ENCODE measurements at regions not wholly inside any gene's neighbourhood (a gene's known extent, or its start where the extent isn't known, plus 50 kb on each side); places are given as distances from the start of the nearest gene placed in this dataset.

DNA sequence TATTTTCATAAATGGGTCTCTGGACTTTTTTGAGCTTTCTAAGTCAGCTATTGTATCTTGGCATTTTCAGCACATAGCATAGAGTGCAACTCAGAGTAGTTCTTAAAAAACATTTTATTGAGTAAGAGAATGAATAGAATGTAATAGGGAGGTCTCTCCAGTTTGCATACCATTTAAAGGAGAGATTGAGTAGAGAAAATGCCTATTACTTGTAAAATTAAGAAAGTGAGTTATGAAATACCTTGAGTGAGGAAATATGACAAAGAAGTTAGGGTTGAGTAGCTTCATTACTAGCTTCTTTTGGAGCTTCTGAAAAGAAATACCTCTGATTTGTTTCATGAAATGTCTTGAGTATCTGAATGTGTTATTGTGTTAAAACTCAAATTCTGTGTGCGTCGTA is 140.0 kb downstream of the AASDHPPT start:
- DNase-seq = no peak

- no peak for DNase-seq
Observed at GRCh38 chr11:106218106-106218505, 140.6 kb downstream of the AASDHPPT start.

DNA sequence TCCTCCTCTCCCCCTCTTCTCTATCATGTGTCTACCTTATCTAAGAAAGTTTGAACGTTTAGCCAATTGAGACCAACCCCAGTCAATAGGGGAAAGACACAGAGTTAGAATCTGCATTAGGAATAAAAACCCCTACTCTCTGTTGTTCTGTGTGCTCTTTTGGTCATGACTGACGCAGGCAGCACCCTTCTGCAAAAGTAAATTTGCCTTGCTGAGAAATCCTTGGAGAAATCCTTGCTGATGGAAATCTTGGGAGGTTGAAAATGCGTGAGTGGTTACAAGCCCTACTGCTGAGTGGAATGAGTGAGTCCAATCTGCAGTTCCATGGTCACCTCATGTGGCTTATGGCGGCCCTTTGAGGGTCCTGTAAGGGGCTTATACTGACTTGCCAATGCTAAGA is 145.2 kb downstream of the AASDHPPT start:
- DNase-seq = no peak

- DNase-seq = no peak
Observed at GRCh38 chr11:106224172-106224571, 146.7 kb downstream of the AASDHPPT start.

DNA sequence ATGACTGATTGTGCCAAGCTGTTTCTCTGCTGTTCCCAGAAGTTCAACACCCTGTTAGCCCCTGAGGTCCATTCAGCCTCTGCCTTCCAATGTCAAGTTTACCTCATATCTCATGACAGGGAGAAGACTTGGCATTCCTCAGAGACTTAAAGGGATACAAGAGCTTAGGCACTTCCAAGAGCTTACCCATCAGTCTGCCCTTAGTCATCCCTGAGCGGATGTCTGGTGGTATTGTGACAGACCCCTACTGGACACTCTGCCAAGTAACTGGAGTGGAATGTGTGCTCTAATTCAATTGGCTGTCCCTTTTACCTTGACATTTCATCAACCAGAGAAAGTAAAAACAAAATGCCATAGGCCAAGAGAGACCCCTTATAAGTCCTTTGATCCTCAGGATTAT is 151.5 kb downstream of the AASDHPPT start:
- no peak for DNase-seq

- DNase-seq = peak; percentile 39
Observed at GRCh38 chr11:106231591-106231990, 154.1 kb downstream of the AASDHPPT start.

DNA sequence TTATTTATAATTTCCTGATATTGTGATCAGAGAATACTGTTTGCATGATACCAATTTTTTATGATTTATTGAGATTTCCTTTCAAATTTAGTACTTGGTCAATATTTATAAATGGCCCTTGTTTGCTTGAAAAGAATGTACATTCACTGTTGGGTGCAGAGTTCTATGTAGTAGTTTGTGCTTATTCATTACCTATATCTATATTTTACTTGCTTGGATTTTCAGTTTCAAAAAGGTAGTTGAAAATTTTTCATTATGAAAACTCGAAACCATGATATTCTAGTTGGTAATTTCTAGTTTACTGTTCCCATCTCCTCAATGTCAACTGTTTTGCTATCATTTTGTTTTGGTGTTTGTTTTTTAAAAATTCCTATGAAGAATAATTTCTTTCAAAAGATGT is 155.7 kb downstream of the AASDHPPT start:
- DNase-seq = no peak

GRCh38 chr11:106234794-106235193 is 157.3 kb downstream of the AASDHPPT start:
- DNase-seq = no peak

GRCh38 chr11:106236295-106236694 is 158.8 kb downstream of the AASDHPPT start:
- no peak for DNase-seq

DNA sequence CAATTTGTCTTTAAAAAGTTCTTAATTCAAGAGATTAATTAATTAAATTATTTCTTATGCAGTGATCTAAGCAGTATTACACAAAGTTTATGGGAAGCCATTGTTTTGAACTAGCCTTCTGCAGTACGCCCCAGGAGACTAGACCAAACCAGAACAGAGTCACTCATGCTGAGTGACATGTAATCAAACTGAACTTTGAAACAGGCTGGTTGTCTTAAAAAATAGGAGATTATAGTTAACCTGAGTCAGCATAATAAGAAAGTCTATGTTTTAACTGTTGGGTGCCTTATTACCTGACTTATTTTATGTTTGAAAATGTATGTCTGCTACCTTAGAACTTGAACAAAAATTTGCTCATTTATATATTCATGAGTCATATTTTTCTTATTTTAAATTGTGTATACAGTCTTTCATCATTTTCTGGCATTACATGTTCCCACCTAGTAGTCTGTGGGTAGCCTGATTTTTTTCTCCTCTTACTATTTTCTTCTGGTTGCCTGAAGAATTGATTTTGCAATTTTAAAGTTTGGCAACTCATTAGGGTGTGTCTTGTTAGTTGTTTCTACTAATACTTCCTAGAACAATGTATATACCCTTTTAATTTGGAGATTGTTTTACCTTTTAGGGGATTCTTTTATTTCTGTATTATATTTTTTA is 161.4 kb downstream of the AASDHPPT start:
- DNase-seq = peak; percentile 24

- DNase-seq = no peak
Observed at GRCh38 chr11:106241601-106242257, 164.3 kb downstream of the AASDHPPT start.

DNA sequence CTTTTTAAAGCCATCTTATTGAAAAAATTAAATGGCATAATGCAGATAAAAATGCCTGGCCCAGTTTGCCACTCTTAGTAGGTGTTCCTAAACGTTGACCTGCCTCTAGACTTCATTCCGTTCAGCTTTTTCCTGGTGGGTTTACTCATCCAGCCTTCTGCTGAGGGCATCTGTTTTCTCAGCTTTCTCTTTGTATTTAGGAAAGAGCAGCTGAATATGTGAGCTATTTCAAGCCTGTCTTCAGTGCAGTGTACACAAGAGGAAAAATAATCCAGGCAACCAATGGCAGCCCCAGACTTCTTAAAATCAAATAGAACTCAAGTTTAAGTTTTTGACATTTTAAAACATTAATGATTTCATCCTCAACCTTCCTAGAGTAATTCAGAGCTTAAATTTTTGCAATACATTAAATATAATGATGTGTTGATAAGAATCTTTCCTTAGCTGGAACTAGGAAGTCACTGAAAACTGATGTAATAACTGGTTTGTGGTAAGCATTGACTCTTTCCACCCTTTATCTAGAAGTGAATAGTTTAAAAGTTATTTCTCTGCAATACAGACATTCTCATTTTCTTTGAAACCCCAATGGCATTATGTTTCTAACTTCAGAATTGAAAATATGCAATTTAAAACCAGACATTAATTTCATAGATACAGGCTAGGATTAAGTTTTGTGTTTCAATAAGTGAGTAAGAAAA is 165.4 kb downstream of the AASDHPPT start:
- DNase-seq = peak; percentile 69

DNA sequence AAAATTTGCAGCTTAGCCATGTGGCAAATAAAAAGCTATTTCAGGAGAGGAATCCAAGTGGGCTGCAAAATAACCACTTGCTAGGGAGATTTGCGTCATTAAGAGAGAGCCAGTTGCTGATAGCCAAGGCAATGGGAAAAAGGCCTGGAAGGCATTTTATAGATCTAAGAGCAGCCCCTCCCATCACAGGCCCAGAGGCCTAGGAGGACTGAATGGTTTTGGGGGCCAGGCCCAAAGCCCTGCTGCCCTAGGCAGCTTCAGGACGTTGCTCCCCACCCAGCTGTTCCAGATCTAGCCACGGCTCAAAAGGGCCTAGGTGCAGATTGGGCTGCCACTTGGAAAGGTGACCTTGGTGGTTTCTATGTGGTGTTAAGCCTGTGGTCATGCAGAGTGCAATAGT is 169.0 kb downstream of the AASDHPPT start:
- DNase-seq = no peak

DNA sequence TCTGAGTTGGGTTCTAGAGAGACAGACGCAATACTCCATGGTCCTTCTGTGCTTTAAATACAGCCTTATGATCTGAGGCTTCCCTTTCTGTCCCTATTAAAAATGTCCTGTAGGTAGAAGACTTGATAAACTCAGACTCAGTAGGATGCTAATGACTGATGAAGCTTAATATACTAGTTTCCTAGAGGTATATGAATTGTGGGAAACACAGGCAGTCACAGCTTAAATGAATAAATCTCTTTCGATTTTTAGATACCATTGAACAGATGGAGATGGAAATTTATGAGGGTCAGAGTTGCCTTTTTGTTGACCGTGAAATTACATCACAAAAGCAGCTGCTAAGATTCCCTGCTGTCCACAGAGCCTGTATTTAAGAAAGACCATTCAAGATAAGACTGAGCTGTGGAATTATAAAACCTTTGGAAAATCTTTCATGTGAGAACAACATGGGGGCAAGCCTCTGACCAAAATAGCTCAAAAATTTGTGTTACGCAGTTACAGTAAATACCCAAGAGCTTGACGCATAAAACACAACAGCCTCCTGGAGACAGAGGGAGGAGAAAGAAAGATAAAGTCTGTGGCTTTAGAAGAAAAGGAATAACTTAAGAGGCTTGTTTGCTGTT is 172.3 kb downstream of the AASDHPPT start:
- DNase-seq = peak; percentile 58

DNA sequence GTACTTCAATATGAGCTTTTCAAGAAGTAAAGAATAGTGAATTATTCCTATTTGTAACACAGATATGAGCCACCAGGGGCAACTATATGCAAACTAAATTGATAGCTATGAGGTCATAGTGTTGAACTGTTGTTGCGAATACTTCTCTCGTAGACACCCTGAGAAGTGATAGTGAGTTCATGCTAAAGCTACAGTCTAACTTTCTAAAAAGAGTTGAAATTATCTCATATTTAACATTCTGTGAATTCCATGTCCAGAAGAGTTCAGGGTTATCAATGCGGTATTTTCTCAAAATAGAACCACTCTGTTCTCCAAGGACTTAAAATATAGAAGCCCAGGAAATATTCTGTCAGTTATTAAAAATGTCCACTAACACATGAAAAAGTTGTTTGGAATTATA is 185.4 kb downstream of the AASDHPPT start:
- no peak for DNase-seq

DNA sequence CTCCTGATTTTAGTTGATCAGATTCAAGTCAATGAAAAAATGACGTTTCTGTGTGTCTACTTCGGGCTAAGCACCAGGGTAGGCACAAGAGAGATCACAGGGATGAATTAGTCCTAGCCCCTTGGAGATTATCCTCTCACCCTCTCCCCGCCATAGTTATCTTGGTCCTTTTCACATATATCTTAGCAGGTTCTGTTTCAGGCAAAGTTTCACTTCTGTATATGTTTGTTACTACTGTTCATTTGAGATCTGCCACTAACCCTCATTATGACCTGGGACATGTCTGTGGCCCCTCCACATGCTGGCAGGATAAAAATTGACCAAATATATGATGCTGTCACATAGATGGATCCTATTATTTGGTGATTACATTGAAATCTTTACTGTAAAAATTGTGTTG is 186.1 kb downstream of the AASDHPPT start:
- DNase-seq = no peak

GRCh38 chr11:106271086-106271485 is 193.6 kb downstream of the AASDHPPT start:
- peak; percentile 64 for DNase-seq

- DNase-seq = peak; percentile 34
Observed at GRCh38 chr11:106271686-106272085, 194.2 kb downstream of the AASDHPPT start.

DNA sequence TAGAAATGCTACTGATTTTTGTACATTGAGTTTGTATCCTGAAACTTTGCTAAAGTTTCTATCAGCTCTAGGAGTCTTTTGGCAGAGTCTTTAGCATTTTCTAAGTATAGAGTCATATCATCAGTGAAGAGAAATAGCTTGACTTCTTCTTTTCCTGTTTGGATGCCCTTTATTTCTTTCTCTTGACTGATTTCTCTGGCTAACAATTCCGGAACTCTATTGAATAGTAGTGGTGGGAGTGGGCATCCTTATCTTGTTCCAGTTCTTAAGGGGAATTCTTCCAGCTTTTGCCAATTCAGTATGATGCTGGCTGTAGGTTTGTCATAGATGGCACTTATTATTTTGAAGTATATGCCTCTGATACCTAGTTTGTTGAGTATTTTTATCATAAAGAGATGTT is 197.7 kb downstream of the AASDHPPT start:
- DNase-seq = no peak

GRCh38 chr11:106276126-106276525 is 198.7 kb downstream of the AASDHPPT start:
- peak; percentile 32 for DNase-seq

DNA sequence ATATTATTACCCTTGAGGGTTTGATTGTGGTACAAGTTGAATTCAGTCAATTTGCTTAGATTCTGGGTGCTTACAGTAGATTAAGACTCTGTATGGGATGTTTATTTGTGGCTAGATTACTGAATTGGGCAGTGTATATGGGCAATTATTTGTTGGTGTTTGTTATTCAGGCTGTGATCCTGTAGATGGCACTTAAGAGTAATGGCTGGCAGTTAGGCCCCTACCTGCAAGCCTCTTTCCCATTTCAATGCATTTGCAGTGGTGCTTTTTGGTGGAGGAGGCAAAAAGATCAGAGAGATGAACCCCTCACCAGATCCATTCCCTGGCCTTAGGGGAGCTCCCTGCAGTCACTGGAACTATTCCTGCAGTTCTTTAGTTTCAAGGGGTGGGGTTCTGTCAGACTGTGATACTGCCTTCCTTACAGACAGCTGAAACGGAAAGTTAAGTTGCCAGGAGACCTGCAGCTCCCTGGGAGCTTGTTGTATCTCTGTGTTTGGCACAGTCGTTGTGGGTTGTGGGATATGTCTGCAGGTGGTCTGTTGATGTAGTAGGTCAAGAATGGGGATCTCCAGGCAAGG is 199.5 kb downstream of the AASDHPPT start:
- peak; percentile 40 for DNase-seq

- no peak for DNase-seq
Observed at GRCh38 chr11:106277484-106277883, 200.0 kb downstream of the AASDHPPT start.

GRCh38 chr11:106278391-106278790 is 200.9 kb downstream of the AASDHPPT start:
- DNase-seq = no peak
